GM18867 (cell line): ENCODE measurements at regions not wholly inside any gene's neighbourhood (a gene's known extent, or its start where the extent isn't known, plus 50 kb on each side); places are given as distances from the start of the nearest gene placed in this dataset.
"Not testable (repeated sequence)": the region's sequence is repeated elsewhere in the genome, so short reads cannot be mapped to it uniquely, and the experiment has no call there.

ENCODE experiments used
- ATAC-seq: cut with Tn5 transposase; IDR thresholded peaks from one replicate; pipeline ENCODE4 v1.9.1; 2021; ENCODE audit warnings: mild to moderate bottlenecking, moderate library complexity; ENCODE audit not compliant: unreplicated experiment

GRCh38 chr13:90717451-90717936, 630.0 kb upstream of the MIR17HG start:
- no peak for ATAC-seq

DNA sequence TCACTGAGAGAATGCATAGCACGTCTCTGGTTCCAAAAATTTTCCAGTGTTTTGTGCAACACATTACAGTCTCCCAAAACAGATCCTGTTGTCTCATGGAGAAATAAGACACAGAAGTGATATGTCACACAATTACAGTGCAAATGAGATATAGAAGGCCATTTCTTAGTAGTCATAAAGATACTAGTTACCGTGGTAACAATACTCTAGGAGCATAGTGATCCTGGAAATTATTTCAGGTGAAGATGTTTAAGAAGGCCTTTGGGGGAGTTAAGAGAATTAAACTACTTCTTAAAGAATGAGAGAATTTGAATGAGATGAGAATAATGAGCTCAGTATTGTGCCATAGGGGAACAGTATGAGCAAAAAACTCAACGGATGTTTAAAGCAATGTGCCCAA, 628.0 kb upstream of the MIR17HG start:
- no peak for ATAC-seq

DNA sequence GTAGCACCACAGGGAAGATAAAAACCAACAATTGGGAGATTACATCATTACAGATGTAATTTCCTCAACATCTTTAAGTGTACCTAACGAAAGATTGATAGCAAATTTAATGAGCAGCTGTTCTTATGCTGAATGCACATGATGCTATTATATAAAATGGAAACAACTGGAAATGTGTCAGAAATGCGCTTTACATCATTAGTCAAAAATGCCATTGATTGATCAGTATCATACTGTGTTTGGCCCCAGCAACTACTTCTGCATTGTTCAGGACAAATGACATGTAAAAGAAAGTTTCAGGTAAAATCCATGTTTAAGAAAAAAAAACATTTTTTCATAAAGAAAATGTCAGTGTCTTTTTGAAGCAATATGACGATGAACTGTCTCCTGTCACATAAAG, 625.5 kb upstream of the MIR17HG start:
- ATAC-seq, result no peak

DNA sequence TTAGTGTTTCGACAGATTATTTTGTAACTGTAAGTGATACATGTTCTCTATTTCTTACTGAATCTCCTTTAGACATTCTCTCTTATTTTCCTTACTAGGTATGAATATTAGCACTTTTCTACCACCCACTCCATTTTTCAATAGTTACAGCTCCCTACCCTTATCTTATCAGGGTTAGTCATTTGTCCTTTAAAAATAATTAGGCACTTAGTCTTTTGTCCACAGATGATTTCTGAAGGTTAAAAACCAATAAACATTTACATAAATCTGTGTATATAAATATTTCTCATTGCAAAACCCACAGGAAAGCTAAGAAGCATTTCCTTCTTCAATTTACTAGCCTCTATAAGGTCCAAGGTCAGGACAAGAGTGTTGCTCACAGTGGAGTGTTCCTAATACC, 624.1 kb upstream of the MIR17HG start:
- ATAC-seq, result no peak

- ATAC-seq, result no peak
These were observed 621.1 kb upstream of the MIR17HG start for GRCh38 chr13:90726375-90726774.

GRCh38 chr13:90732049-90732448, 615.4 kb upstream of the MIR17HG start:
- ATAC-seq, result no peak

DNA sequence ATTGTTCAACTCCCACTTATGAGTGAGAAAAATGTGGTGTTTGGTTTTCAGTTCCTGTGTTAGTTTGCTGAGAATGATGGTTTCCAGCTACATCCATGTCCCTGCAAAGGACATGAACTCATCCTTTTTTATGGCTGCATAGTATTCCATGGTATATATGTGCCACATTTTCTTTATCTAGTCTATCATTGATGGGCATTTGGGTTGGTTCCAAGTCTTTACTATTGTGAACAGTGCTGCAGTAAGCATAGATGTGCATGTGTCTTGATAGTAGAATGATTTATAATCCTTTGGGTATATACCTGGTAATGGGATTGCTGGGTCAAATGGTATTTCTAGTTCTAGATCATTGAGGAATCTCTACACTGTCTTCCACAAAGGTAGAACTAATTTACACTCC, 613.0 kb upstream of the MIR17HG start:
- ATAC-seq, result not testable (repeated sequence)

DNA sequence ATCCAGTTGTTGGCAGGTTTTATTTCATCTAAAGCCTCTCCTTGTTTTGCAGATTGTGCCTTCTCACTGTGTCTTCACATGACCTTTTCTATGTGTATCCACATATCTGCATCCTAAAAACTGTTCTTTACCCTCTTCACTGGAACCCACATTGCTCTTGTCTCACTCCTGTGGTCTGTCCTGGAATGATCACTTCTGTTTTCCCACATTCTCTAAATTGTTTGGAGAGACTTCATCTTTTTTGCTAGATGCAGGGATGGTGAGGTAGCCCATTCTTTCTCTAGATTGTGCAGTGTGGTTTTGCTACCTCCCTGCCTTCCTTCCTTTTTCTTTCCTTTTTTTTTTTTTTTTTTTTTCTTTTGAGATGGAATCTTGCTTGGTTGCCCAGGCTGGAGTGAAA, 608.6 kb upstream of the MIR17HG start:
- no peak for ATAC-seq

DNA sequence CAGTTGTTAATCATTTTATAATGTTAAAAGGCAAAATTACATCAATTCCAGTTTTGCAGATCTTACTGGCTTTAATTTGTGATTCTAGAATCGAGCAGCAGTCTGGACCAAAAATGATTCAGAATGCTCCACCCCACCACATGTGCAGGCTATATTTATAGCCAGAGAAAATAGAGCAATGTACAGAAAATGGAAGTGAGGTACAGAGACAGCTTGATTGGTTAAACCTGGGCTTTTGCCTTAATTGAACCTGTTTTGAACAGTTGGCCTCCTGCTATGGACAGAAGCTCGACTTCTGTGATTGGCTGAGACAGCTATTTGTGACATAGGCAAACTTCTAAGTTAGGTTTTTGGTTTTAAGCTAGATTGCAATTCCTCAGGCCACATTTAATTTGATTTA, 607.4 kb upstream of the MIR17HG start:
- ATAC-seq, result no peak

DNA sequence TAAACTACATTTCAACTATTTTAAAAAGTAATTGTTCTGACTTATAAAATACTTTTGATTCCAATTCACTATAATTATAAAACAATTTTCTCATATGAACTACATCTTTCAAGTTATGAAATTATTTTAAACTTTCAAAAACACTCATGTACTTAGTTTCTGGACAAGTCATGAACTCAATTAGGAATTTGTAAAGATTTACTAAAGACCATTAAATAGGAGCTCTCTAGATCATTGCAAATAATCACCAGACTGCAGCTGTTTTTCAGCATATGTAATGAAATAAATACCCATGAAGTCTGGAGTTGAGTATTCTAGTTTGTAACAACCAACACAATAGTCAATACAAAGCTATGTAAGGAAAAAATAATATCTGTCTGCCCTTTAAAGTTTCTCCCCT, 605.1 kb upstream of the MIR17HG start:
- no peak for ATAC-seq

- ATAC-seq, result no peak
These were observed 601.3 kb upstream of the MIR17HG start for GRCh38 chr13:90746230-90746629.

GRCh38 chr13:90750021-90750420, 597.5 kb upstream of the MIR17HG start:
- ATAC-seq, result no peak

- no peak for ATAC-seq
These were observed 596.5 kb upstream of the MIR17HG start for GRCh38 chr13:90751026-90751425.

GRCh38 chr13:90752070-90752469, 595.4 kb upstream of the MIR17HG start:
- no peak for ATAC-seq

- no peak for ATAC-seq
These were observed 590.3 kb upstream of the MIR17HG start for GRCh38 chr13:90757127-90757680.

- ATAC-seq, result no peak
These were observed 586.8 kb upstream of the MIR17HG start for GRCh38 chr13:90760639-90761038.

DNA sequence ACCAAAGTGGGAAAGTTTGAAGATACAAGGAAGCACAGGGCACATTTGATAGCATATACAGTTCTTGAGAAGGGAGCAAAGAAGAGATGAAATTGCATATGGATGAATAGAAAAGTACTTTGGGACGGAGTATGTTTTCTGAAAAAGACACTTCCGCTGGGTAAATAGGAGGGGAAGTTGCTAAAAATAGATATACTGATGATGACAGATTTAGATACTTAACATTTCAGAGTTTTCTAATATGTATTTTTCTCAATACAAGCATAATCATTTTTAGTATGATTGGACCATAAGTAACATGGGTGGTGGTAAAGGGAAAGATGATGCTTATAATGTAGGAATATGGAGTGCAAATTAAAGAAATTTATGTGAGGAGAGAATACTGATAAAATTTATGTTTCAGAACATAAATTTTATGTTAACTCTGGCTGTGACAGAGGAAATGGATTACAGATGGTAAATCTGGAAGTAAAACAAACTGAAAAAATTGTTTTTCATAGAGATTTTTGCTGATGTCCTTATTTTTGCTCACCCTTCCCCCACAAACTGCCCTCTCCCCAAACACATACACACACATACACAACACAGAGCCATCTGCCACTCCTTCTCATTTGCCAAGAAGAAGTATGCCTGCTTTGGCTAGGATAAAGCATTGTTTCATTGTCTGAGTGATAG, 583.9 kb upstream of the MIR17HG start:
- no peak for ATAC-seq

DNA sequence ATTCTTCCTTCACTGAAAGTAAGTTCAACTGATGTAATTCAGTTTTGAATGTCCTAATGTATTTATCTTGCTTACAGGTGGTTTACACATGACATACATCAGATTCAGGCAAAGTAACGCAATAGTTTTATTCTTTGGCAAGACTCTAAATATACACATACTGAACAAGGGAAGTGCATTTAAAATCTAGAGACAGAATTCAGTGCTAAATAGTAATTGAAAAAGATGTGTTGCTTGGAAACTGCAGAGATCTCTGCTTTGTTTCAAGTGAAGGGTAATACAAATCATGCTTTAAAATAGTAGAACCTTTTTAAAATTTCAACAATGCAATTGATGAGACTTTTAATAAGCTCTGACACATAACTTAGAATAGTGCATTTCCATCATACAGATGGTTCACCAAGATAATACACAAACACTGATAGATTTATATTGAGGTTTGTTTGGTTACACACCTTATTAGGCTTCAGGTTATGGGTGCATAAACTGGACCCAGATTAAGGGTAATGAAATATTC, 581.0 kb upstream of the MIR17HG start:
- ATAC-seq, result no peak

GRCh38 chr13:90768116-90768515, 579.4 kb upstream of the MIR17HG start:
- ATAC-seq, result no peak

DNA sequence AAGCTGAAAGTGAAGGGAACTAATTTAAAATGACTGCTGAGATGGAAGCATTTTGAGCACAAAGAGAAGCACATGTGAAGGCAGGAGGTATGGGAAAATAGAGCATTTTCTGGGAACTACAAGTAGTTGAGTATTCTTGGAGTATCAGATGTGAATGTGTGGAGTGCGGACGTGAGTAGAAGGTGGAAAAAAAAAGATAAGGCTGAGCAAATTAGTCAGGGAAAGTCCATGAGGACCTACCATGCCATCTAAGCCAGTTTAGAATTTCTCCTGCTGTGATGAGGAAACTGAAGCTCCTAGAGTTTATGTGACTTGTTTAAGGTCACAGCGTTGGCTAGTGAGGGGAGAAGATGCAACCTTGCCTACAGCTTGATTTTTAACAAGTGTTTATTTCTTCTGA, 578.1 kb upstream of the MIR17HG start:
- no peak for ATAC-seq

GRCh38 chr13:90770334-90770733, 577.2 kb upstream of the MIR17HG start:
- ATAC-seq, result no peak

DNA sequence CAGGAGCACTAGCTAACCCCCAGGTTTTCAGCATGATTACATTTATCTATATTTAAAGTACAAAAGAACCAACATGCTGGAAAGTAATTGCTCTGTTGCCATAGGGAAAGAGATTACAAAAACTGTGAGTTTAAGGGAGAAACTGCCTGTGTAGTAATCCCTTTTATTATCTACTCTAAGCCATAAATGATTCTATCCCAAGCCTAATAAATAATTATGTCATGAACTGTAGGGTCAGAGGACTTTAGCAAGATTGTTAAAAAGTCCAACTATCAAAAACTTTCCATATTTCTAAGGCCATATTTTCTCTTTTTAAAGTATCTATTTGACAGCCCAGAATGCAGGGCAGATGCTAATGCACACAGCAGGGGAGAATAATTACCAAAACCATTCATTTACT, 573.8 kb upstream of the MIR17HG start:
- ATAC-seq, result no peak
